Hepatic stellate cell (primary cell): ENCODE measurements at regions not wholly inside any gene's neighbourhood (a gene's known extent, or its start where the extent isn't known, plus 50 kb on each side); places are given as distances from the start of the nearest gene placed in this dataset.

Experiments used
- DNase-seq: peaks from one replicate; pipeline ENCODE4 v3.0.0; 2011; ENCODE audit warnings: low spot score

DNA sequence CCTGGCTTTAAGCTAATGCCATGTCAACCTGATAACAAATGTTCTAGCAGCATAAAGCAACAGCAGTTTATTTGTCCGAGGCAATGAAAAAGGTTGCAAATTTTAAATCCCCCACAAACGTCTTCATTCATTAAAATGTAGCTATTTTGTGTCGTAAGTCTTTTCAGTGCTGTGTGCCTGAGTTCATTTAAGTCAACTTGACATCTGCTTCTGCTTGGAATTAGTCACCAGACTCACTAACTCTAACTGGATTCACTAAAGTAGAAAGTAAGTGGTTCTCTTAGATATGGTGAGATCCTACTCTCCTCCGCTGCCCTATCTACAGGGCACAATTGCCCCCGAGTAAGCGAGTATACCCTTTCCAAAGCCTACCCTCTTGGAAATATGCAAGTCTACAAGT, 118.4 kb upstream of the CHRM3 start:
- no peak for DNase-seq

DNA sequence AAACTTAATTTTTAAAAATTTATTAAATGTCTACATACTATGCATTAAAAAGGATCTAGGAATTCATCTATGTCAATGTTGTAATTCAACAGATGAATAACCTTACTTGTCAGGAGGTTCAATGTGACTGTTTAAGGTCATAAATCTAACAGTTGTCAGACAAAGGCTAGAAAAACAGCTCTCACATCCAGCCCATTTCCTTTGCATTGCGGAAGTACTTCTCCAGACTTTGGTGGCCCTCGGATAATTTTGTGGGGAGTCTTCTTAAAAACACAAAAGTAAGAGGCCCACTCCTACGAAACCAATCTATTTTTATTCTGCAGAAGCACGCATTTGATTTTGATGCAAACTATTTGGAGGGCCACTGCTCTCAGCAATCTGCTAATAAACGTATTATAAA, 122.6 kb upstream of the CHRM3 start:
- DNase-seq, result no peak

DNA sequence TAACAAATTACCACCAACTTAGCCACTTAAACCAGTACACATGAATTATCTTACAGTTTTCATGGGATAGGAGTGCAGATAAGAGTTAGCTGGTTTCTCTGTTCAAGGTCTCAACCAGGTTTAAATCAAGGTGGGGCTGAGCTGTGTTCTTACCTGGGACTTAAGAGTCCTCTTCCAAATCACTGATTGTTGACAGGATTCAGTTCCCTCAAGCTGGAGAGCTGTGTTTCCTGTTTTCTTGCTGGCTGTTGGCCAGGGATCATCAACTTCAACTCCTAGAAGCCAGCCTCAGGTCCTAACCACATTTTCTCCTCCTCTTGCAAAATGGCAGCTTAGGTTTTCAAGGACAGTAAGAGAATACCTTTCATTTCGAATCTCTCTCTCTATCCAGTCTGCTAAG, 123.8 kb upstream of the CHRM3 start:
- DNase-seq, result no peak

DNA sequence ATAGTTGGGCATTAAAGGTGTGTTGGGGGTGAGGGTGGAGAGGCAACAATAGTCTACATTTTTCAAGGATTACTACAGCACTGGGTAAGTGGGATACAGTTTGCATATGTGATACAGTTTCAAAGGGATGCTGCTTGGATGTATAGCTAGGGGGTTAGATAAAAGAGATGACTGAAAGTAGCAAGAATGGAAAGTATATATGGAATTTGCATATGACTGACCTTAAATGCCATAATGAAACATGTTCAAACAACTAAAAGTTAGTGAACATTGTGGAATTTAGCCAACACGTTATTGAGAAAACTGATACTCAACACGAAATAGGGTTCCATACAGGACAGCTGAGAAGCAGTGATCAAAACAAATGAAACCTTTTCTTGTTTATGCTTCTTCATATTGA, 124.8 kb upstream of the CHRM3 start:
- DNase-seq, result no peak

DNA sequence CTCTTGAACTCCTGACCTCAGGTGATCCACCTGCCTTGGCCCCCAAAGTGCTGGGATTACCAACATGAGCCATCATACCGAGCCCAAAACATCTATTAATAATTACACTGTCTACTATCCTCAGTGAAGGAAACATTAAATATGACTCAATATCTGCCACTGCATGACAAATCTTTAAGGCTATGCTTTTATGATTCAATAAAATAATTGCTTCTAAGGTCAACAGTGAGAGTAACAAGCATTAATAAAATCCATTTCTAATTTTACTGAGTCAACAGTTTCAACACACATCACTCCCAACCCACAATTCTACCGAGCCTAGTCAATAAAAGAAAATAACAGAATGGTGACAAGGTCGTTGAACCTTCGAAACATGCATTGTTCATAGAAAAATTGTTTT, 125.5 kb upstream of the CHRM3 start:
- no peak for DNase-seq

DNA sequence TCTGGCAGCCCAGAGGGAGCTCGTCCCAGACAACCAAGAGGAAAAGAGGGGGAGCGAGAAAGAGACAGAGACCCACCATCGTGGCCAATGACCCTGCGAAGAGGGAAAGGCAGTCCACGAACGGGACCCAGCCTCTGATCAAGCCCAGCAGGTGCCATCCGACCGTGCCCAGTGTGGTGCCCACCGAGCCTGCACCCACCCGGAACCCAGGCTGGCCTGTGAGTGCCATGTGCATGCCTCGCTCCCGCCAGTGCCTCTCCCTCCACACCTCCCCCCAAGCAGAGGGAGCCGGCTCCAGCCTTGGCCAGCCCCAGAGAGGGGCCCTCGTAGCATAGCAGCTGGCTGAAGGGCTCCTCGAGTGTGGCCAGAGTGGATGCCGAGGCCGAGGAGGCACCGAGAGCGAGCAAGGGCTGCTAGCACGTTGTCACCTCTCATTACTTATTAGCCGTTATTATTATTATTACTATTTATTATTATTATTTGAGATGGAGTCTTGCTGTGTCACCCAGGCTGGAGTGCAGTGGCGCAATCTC, 130.7 kb upstream of the CHRM3 start:
- no peak for DNase-seq

DNA sequence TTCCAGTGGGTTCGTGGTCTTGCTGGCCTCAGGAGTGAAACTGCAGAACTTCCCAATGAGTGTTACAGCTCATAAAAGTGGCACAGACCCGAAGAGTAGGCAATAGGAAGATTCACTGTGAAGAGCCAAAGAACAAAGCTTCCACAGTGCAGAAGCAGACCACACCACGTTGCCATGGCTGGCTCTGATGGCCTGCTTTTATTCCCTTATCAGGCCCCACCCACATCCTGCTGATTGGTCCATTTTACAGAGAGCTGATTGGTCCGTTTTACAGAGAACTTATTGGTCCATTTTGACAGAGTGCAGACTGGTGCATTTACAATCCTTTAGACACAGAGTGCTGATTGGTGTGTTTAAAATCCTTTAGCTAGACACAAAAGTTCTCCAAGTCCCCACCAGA, 131.4 kb upstream of the CHRM3 start:
- no peak for DNase-seq

DNA sequence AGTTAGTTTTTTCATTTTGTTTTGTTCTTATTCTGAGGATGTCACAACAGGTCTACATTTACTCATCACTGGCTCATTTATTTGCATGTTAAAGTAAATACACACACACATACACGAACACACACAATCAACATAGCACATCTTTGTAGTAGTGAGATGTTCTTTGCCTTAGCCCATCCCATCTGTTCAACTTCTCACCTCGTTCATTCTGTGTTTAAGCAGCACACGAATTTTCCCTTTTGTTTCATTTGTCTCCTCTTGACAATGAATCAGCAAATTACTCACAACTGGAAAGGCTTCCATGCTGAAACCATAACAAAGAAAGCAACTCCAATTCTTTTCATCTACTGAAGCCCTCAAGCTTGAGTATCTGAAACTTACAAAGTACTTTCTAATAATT, 133.3 kb upstream of the CHRM3 start:
- no peak for DNase-seq

DNA sequence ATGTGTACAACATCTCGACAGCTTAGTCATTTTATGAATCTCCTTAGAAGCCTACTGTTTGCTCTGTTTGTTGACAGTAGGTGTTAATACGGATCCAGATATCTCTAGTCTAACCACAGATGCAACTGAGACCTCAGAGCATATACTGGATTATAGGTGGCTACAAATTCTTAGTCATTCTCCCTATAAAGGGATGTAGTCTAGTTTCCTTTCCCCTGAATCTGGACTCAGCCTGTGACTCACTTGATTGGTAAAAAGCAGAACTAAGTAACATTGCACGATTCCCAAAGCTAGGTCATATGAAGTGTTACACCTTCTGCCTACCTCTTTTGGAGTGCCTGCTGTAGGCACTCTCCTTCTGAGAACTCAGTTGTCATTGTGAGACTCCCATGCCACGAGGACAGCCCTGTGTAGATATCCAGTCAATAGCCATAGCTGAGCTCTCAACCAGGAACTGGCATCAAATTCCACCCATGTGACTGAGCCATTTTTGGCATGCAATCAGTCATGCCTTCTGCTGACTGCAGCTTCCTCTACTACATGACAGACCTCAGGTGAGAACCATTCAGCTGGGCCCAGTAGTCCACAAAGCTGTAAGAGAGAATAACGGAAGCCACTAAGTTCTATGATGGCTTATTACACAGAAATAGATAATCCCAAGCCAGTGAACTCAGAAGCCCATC, 135.9 kb upstream of the CHRM3 start:
- no peak for DNase-seq

DNA sequence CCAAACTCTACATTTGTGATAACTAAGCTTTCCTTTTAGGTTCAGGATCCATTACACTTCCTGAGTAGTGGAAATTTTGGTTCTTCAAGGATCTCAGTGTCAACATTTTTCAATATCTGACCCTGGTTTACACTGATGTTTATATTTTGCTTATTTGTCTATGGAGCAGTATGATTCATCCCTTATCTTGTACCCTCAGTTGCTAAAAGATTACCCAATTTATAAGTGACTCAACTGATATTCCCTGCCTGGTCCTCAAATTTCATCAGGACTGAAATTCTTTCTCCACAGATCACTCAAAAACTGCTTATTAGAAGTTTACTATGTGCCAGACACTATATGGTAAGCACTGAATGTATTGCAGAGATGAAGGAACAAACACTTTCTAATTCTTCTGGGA, 139.1 kb upstream of the CHRM3 start:
- no peak for DNase-seq

DNA sequence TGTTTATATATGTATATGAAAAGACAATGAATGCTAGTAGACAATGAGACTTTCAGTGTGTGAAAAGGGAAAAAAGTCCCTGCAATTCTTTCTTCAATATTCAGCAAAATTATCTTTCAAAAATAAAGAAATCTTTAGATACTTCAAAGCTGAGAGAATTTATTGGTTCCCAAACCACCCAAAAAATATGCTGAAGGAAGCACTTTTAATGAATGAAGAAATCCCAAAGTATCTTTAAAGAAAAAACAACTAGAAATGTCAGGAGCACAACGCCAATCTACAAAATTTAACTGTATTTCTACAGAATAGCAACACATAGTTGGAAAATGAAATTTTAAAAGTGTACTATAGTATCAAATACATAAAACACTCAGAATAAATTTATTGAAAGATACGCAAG, 142.3 kb upstream of the CHRM3 start:
- DNase-seq, result no peak

DNA sequence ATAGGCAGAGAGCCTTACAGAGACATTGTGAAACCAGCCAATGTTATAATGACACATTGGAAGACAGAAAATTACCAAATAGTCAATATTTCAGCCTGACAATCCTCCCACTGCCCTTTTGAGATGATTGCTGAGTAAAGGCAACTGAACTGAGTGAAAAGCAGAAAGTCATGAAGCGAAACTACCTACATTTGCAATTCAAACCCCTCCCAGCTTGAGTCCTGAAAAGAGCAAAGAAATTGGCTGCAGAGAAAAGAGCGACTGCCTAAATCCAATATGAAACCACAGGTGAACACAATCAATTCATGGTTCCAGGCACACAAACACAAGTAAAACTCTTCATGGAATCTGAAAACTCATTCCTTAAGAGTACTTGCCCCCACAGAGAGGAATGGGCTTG, 143.4 kb upstream of the CHRM3 start:
- DNase-seq, result no peak

DNA sequence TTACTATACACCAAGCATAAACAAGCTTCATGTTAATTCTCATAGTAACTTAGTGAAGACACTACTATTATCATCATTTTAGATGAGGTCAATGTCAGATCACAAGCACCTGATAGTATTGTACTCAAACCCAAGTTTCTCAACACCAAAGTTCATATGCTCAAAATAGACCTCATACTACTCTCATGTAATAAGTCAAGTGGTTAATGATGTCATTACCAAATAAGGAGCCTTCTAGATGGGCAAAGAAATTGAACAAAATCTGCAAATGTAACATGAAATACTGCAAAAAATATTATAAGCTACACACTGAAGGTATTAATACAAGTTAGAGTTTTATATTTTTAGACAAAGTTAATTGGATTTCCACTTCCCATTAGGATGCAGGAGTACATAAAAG, 144.0 kb upstream of the CHRM3 start:
- no peak for DNase-seq

DNA sequence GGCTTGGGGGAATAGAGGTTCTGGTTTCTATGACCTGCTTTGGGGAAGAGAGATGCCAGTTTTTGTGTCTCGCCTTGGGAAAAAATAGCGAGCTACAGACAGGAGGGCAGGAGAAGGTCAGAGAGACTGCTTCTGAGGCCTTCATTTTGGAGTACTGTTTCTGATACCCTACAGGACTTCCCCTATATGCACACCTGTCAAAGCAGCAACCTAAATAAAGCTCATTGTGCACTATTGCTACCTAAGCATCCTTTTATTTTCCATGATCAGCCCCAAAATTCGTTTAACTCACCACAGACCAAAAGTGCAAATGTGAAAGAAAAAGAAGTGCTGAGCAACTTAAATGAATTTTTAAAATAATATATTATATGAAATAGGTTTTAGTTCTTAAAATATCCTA, 145.6 kb upstream of the CHRM3 start:
- no peak for DNase-seq

DNA sequence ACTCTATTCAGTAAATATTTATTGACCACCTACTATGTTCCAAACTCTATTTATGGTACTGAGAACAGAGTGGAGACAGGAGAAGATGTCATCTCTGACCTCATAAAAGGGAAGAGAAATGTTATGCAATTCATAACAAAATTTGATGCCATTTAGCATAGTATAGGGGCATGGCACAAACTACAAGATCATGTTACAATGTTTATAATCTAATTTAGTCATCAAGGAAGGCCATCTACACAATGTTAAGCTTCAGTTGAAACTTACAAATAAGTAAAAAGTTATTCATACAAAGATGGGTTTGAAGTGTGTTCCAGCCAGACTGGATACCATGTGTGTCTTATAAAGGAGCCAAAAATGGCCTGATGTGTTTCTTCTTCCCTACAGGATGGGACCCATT, 146.8 kb upstream of the CHRM3 start:
- DNase-seq, result no peak

DNA sequence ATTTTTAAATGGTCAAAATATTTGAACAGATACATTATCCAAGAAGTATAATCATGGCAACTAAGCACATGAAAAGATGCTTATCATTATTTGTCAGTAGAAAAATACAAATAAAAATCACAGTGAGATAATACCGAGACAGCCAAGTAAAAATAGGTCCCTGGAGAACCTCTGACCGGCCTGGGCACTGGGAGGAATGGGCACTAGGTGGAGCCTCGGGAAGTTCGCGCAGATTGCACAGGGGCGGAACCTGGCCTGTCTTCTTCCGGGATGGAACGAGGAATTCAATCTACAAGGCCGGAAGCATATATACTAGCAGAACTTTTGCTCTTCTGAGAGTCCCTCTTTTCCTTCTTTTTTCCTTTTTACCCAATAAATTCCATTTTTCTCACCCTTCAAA, 148.5 kb upstream of the CHRM3 start:
- DNase-seq, result no peak

DNA sequence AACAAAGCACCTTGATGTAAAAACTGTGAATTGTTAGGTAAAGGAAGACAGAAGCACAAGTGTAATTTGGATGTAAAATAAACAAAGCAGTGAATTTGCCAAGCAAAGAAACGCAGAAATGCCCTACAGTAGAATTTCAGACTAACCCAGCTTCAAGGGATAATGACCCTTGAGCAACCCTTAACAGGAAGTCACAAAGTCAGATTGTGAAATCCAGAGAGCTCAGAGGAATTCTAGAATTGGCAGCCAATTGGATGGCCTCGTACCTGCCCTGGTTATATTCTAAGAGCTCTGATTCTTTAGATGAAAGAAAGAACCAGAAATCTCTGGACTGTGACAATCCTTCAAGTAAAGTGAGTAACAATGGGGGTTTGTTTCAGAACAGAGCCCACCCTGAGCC, 152.7 kb upstream of the CHRM3 start:
- no peak for DNase-seq

DNA sequence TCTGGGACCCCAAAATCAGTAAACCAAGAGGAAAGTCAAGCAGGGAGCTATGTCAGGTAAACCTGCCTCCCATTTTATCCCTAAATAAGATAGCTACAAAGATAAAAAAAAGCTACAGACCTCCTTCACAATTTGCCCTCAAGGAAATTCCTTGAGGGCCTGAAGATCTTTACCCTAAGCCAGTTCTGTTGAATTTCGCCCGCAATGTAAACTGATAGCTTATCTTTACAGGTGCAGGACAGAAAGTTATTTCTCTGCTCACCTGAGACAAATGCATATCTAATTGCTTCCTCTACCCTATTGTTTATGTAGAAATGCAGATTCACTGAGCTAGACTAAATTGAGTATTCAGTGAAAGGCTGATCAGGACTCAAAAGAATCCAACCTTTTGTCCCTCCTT, 153.4 kb upstream of the CHRM3 start:
- DNase-seq, result no peak

DNA sequence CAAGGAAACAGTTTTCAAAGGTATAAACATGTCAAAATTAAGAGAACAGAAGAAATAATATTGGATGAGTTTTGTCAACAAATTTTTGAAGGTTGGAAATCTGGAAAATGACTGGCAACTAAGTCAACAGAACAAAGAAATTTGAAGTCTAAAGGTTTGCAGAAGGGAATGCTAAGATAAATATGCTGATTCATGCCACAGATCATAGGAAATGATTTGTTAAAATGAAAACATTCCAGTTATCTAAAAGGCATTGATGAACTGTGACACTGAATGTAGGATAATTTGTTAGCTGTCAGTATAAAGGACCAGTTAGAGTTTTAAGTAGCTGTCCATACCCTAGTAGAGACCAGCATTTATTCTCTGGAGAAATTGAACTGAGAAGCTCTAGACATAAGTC, 157.9 kb upstream of the CHRM3 start:
- DNase-seq, result no peak

DNA sequence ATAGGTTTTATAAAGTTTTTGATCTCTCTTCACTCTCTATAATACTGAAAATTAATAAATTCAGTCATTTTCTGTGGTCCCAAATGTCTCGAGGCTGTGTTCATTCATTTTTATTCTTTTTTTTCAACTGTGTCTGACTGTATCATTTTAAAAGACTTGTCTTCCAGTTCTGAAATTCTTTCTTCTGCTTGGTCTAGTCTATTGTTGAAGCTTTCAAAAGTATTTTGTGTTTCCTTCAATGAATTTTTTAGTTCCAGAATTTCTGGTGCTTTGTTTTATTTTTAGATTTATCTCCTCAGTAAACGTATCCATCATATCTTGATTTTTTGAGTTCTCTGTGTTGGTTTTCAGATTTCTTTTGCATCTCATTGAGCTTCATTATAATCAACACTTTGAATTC, 161.0 kb upstream of the CHRM3 start:
- no peak for DNase-seq

DNA sequence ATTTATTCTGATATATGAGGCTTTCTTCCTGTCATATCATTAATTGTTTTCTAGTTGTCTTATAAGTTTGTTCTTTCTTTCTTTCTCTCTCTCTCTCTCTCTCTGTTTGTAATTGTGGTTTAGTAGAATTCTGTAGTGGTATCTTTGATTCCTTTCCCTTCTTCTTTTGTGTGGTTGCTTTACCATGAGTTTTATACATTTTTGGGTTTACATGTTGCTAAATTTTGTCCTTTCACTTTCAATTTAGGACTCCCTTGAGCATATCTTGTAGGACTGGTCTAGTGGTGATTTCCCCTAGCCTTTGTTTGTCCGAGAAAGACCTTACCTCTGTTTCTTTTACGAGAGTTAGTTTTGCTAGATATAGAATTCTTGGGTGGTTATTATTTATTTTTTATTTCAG, 162.3 kb upstream of the CHRM3 start:
- no peak for DNase-seq

DNA sequence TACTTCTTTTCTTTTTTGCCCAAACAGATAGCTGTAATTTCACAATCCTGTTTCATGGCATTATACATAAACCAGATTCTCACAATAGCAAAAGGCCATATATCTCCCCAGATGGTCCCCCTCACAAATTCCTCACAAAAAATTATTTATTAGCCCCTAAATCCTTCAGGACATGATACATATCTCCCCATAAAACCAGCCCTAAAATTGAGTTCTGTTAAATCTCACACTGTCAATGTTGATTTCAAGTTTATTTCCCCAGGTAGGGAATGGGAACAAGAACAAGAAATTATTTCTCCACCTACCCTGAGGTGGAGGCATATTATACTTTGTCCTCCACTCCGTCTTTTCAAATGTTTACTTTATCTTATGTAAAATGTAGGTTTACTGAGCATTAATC, 163.4 kb upstream of the CHRM3 start:
- DNase-seq, result no peak

DNA sequence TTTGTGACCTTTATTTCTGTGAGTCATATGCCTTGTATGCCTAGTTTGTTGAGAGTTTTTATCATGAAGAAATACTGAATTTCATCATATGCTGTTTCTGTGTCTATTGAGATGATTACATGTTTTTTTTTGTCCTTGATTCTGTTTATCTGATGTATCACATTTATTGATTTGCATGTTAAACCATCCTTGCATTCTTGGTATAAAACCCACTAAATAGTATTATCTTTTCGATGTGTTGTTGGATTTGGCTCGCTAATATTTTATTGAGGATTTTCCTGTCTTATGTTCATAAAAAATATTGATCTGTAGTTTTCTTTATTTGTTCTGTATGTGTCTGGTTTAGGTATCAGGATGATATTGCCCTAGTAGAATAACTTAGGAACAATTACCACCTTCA, 164.7 kb upstream of the CHRM3 start:
- no peak for DNase-seq

DNA sequence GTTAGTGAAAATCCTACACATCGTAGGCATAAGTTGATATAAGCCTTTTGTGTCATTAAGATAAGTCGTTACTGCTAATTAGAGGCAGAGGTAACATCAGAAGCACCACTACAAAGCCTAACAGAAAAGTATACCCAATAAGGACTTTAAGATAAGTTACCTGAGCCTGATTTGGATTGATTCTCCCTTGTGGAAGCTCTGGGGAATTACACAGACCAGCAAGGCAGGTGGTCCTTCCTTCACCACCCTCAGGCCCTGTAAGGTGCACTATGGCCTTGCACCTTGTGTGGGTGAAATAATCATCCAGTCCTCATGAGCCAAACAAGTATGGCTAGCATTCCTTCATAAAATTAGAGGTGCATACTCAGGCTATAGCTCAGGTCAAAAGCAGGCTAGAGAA, 166.7 kb upstream of the CHRM3 start:
- DNase-seq, result no peak

DNA sequence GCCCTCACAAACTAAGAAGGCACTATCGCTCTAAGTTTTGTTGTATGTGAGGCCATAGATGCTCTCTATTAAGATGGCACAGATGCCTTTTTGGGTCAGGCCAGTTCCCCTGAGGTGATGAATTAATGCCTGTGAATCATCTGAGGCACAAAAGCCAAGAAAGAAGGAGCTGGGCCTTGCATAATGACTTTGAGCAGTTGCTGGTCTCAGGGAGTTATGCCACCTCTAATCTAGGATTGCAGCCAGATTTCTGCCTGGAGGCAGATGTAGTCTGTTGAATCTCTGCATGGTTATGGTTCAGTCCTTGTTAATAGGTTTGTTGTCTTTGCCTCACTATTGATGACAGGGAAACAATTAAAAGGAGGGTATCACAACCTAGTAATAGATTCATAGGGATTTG, 168.1 kb upstream of the CHRM3 start:
- no peak for DNase-seq
